DMS79 treated with DMSO at 0.1 percent for 48 hours (cell line): ENCODE measurements at regions not wholly inside any gene's neighbourhood (a gene's known extent, or its start where the extent isn't known, plus 50 kb on each side); places are given as distances from the start of the nearest gene placed in this dataset.

Experiments used
- DNase-seq: peaks from one replicate; lab custom pipeline; 2025; lab: John Stamatoyannopoulos, UW

GRCh38 chr3:14312375-14312774, 90.0 kb upstream of the SLC6A6 start:
- no peak for DNase-seq

GRCh38 chr3:14317057-14317553, 85.3 kb upstream of the SLC6A6 start:
- DNase-seq = no peak

GRCh38 chr3:14318646-14319045, 83.8 kb upstream of the SLC6A6 start:
- DNase-seq = no peak

GRCh38 chr3:14319654-14320182, 82.7 kb upstream of the SLC6A6 start:
- DNase-seq = no peak

- no peak for DNase-seq
These were observed 82.2 kb upstream of the SLC6A6 start for GRCh38 chr3:14320219-14320618.

DNA sequence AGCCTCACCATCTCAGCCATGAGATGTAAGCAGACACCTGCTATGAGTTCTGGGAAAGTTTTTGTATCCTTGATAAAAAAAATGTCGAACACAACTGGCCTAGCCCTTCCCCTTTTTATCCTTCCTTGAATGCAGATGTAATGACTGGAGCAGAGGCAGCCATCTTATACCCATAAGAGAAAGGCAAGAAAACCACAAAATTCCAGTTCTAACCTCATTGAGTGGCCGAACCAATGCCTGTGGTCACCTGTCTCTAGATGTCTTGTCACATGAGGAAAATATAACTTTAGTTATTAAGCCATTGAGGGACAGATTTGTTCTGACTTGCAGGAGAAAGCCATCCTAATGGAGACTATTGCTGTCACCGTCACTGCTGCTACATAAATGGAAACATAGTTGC, 80.4 kb upstream of the SLC6A6 start:
- no peak for DNase-seq

DNA sequence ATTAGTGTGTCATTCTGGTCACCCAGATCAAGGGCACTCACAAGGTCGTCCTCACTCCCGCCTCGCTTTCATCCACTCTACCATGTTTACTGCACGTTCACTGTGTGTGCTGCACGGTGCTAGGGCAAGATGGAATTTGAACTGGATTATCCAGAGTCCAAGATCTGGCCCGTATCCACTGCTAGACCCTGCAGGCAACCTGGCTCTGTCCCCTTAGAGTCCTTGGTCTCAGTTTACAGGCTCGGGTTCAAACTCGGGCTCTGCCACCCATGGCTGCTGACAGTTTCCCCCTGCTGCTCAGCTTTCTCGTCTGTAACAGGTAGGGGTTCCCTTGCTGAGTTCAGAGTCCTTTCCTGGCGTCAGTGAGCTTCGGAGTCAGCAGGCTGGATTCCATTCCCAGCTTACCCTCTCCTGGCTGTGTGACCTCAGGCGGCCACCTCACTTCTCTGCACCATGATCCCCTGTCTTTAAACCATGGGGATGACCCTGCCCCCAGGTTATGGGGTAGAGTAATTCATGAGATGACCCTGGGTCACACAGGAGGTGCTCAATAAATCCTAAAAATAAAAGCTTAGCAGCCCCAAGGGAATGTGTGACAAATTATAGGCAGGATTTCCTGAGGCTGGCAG, 79.6 kb upstream of the SLC6A6 start:
- DNase-seq = no peak

GRCh38 chr3:14323401-14324223, 78.8 kb upstream of the SLC6A6 start:
- no peak for DNase-seq

GRCh38 chr3:14324224-14324944, 78.0 kb upstream of the SLC6A6 start:
- DNase-seq = no peak

DNA sequence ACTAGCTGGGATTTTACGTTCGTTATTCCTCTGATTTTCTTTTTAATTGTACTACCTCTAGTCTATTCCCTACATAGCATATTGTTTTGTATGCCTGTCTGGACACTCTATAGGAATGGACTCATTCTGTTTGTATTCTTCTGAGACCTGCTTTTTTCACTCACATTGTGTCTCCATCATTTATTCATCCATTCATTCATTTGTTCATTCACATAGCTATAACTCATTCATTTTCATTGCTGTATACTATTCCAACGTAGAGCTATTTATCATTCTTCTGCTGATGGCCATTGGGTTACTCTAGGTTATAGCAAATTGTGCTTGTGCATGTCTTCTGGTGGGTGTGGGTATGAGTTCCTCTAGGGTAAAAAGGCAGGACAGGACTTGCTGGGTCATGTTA, 74.0 kb upstream of the SLC6A6 start:
- no peak for DNase-seq

DNA sequence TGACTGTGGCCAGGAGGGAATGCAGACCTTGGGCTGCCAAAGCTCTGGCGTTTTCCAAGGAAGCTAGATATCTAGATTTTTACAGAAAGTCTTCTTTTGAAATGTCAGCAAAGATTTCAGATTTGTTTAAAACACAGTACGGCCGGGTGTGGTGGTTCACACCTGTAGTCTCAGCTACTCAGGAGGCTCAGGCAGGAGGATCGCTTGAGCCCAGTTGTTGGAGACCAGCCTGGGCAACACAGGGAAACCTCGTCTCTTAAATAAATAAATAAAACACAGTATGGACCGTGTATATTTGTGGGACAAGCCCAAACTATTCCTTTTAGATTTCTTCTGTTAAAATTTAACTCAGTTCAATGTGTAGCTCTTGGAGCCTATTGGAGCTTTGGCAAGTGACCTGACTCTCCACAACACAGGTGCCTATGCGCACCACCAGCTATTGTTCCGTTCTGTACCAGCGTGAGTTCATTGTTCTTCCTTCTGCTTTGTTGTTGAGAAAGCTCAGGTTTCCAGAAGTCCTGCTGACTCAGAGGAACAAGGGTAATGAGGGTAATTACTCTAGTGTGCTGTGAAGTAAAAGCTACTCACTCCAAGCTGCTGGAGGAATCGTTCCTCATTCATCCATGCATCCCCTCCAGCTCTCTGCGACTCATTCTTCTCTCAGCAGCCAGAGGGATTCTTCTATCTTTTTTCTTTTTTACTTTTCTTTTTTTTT, 73.1 kb upstream of the SLC6A6 start:
- peak; percentile 64 for DNase-seq

- no peak for DNase-seq
These were observed 72.6 kb upstream of the SLC6A6 start for GRCh38 chr3:14329842-14330241.

DNA sequence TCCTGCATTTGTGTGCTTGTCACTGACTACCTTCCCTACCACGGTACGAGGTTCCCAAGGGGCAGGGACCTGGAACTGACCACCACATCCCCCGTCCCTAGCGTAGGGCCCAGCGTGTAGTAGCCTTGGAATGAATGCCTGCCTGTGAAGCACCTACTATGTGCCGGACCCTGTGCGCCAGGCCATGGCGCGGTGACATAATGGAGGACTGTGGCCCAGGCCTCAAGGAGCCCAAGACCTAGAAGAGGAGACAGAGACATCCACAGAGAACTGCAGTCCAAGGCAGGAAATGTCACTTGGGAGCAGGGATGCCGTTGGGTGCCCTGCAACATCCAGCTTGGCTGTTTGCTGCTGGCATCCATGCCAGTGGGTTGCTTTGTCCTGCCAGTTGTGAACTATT, 71.9 kb upstream of the SLC6A6 start:
- DNase-seq = no peak

DNA sequence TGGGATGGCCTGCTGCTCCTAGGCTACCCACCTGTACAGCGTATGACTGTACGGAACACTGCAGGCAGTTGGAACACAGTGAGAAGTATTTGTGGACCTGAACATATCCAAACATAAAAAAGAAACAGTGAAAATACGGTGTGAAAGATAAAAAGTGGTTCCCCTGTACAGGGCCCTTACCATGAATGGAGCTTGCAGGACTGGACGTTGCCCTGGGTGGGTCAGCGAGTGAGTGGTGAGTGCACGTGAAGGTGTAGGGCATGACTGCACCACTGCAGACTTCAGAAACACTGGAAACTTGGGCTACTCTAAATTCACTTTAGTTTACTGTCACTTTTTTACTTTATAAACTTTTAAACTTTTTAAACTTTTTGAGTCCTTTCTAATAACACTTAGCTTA, 71.2 kb upstream of the SLC6A6 start:
- no peak for DNase-seq

- no peak for DNase-seq
These were observed 70.0 kb upstream of the SLC6A6 start for GRCh38 chr3:14332392-14332791.

DNA sequence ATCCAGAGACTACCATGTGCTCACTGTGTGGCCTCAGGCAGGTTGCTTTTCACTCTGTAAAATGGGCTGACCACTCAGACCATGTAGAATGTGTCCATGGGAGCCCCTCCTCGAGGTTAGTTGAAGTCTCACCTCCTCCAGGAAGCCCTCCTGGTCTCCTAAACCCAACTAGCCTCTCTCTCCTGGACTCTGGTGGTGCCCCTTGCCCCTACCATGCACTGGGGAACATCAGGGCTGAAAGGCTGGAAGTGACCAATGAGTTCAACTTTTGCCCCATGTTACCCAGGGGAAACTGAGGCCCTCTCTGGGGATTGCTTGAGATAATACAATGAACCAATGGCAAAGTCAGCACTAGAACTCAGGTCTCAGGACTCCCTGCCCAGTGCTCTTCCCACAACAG, 69.2 kb upstream of the SLC6A6 start:
- DNase-seq = no peak

GRCh38 chr3:14333621-14334020, 68.8 kb upstream of the SLC6A6 start:
- DNase-seq = no peak

GRCh38 chr3:14334136-14334535, 68.3 kb upstream of the SLC6A6 start:
- DNase-seq = no peak

DNA sequence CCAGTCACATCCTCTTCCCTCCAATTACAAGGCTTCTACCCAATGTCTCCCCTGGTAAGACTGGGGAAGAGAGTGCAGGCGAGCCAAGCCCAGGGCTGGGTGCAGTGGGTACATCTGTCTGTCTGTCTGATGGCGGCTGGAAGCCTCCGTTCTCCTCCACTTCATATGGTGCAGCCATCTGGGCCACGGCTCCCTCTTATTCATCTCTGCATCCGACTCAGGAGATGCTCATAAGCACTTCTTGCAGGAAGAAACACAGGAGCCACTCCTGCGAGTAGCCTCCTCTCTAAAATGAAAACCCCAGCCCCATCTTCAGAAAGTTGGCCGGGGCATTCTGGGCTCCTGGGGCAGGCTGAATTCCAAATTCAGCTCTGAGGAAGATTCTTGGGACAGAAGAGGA, 67.5 kb upstream of the SLC6A6 start:
- no peak for DNase-seq

DNA sequence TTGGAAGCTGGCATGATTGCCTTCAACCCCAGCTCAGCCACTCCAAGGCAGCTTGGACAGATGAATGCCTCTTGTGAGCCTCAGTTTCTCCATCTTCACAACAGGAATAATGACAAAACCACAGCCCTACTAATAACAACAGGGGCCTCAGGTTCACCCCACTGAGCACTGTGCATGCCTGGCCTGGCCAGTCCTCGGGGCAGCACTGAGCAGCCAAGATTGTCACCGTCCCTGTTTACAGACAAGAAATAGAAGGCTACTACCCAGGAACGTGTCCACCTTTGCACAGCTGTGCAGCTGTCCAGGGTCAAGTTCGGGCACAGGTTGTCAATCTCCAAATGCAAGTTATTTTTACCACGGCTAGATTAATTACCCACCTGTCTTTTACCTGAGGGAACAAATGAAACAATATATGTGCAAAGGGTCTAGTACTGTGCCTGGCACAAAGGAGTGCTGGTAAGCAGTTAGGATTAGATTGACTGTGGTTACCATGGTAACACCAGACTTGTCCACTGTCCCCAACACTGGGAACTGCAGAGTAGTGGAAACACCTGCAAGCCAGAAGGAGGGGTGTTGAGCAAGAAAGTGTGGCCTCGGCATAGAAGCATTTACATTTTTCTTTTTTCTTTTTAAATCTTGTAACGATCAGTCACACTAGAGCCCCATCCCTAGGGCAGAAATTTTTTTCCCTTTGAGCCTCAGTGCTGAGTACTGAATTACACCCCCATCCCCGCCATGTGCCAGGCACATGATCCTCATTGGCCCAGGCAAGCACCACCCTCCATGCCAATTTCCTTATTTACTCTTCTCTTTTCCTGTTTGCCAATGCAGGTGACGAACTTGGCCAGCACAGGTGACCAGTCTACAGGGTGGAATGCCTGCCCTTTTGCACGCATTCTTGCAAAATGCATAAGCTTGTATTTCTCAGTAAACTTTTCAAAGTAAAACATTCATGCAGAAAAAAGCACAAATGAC, 66.3 kb upstream of the SLC6A6 start:
- no peak for DNase-seq
